T-helper 2 cell treated with Interferon-gamma antibody and Interleukin-4, amounts not matched to agents 5 μg/mL and 100 μg/mL, for 36 hours (primary cell): ENCODE measurements at regions not wholly inside any gene's neighbourhood (a gene's known extent, or its start where the extent isn't known, plus 50 kb on each side); places are given as distances from the start of the nearest gene placed in this dataset.

Experiments used
- DNase-seq: peaks from one replicate; pipeline ENCODE4 v3.0.0; 2021; ENCODE audit warnings: low spot score
- H3K27ac Mint-ChIP-seq: one replicate; pipeline ENCODE4 v1.8.0; 2021; ENCODE audit warnings: mild to moderate bottlenecking, mixed read lengths
- H3K27me3 Mint-ChIP-seq: one replicate; pipeline ENCODE4 v1.8.0; 2021; ENCODE audit warnings: low read depth, mixed read lengths
- H3K36me3 Mint-ChIP-seq: one replicate; pipeline ENCODE4 v1.8.0; 2021; ENCODE audit warnings: low read depth, mixed read lengths
- H3K4me1 Mint-ChIP-seq: one replicate; pipeline ENCODE4 v1.8.0; 2021; ENCODE audit warnings: low read depth, mixed read lengths
- H3K4me3 Mint-ChIP-seq: one replicate; pipeline ENCODE4 v1.8.0; 2022; ENCODE audit warnings: mild to moderate bottlenecking, moderate library complexity, mixed read lengths
- H3K9me3 Mint-ChIP-seq: one replicate; pipeline ENCODE4 v1.8.0; 2021; ENCODE audit warnings: mixed read lengths

DNA sequence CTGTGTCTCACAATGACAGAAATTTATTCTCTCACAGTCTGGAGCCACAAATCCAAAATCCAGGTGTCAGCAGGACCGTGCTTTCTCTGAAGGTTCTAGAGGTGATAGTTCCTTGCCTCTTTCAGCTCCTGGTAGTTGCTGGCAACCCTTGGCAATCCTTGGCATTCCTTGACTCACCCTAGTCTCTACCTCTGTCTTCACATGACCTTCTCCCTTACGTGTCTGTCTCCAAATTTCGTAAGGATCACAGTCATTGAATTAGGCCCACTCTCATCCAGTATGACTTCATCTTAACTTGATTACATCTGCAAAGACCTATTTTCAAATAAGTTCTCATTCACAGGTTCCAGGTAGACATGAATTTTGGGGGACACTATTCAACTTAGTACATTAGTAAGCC lies 143.1 kb downstream of the CEP57L1 start:
- Mint-ChIP-seq H3K27me3 (peaks cover 2% of the 10 kb centered on the region), H3K4me3 (no peak overlapping the region), H3K27ac (no peak overlapping the region), H3K9me3 (peaks cover 7% of the 10 kb centered on the region), H3K4me1 (peaks cover 27% of the 10 kb centered on the region), H3K36me3 (peaks cover 6% of the 10 kb centered on the region)
- no peak for DNase-seq

DNA sequence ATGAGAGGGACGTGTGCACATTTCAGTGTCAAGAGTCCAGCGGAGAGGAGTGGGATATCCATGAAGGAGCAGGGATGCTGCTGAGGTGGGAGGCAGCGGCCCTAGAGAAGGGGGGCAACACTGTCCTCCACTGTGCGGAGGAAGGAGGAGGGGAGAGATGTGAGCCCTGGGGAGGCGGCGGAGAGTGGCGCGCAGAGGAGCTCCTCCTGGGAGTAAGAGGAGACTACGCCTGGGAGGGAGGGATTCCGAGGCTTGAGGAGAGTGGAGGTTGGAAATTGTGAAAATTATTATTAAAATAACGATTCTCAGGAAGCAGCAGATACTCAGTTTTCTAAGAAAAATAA lies 142.7 kb downstream of the CEP57L1 start:
- peaks cover 6% of the 10 kb centered on the region for H3K36me3 Mint-ChIP-seq
- H3K27ac Mint-ChIP-seq, result peak overlapping the region; percentile 90
- DNase-seq, result no peak
- H3K9me3 Mint-ChIP-seq, result peaks cover 7% of the 10 kb centered on the region
- peaks cover 25% of the 10 kb centered on the region for H3K4me1 Mint-ChIP-seq
- H3K4me3 Mint-ChIP-seq, result no peak overlapping the region
- H3K27me3 Mint-ChIP-seq, result peaks cover 2% of the 10 kb centered on the region

DNA sequence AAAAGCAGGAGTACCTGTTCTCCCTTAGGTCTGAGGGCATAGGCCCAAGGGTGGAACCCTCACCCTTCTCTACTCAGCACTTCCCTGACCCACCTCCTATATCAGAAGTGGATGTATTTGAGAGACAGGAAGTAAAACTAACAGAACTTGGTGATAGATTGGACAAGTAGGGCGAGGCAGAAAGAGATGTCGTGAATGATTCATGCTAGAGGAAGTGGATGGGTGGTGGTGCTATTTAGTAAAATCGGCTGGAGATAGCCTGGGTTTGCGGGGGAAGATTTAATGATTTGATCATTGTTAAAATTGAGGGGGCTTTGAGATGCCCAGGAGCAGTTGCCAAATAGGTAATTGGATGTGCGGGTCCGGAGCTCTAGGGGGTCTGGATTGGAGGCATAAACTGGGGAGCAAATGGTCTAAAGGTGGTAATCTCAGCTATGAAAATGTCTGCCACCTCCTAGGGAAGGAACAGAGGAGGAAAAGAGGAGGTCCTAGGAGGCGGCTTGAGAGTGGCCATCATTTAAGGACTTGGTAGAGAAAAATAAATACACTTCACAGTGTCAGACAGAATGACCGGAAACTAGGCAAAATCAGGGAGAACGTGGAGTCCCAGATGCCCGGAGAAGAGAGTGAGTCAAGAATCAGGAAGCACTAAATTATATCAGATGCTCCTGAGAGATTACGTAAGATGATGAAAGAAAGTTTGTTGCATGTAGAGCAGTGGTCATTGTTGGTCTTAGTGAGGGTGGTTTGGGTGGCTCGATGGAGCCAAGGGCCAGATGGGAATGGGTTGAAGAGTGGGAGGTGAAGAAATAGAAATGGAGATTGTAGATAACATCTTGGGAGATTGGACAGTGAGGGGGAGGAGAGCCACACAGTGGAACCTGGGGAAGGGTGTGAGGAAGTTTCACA lies 142.0 kb downstream of the CEP57L1 start:
- H3K27ac Mint-ChIP-seq, result peak overlapping the region; percentile 90
- H3K36me3 Mint-ChIP-seq, result peaks cover 6% of the 10 kb centered on the region
- peak overlapping the region; percentile 47 for H3K4me3 Mint-ChIP-seq
- H3K9me3 Mint-ChIP-seq, result peaks cover 7% of the 10 kb centered on the region
- no peaks in the 10 kb centered on the region for H3K27me3 Mint-ChIP-seq
- peaks cover 25% of the 10 kb centered on the region for H3K4me1 Mint-ChIP-seq
- peak; percentile 10 for DNase-seq

DNA sequence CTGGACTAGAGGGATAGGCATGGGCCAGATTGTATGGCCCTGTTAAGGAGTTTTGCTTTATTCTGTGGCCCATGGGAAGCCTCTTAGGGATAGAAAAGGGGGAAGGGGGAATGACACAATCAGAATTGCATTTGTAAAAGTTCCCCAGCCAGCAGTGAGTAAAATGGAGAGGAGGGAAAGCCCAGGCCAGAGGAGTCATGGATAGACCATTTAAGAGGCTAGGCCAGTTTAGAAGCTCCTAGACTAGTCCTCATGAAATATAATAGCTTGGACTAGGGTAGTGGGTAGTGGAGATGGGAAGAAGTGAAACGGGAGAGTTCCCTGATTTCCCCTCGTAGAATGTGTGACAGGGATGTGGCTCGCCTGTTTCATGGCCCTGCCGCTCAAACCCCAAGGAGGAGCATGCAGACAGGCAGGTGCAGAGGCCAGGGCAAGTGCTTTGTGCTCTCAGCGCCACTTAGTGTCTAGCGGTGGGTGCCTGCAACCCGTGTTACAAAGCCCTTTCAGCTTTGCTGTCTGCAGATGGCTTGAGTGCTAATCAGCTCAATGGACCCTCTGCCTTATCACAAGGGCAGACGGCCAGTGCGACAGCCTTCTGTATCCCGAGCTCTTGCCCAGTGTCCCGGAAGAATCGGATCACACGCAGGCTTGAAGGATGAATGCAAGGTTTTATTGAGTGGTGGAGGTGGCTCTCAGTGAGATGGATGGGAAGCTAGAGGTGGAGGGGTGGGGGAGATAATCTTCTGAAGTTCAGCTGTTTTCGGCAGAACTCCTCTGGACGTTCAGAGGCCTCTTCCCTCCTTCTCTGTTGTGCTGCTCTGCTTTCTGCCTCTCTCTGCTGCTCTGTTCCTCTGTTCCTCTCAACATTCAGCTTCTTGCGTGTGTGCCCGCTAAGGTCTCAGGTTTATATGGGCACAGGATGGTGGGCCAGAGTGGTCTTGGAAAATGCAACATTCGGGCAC lies 141.1 kb downstream of the CEP57L1 start:
- H3K27me3 Mint-ChIP-seq, result no peaks in the 10 kb centered on the region

DNA sequence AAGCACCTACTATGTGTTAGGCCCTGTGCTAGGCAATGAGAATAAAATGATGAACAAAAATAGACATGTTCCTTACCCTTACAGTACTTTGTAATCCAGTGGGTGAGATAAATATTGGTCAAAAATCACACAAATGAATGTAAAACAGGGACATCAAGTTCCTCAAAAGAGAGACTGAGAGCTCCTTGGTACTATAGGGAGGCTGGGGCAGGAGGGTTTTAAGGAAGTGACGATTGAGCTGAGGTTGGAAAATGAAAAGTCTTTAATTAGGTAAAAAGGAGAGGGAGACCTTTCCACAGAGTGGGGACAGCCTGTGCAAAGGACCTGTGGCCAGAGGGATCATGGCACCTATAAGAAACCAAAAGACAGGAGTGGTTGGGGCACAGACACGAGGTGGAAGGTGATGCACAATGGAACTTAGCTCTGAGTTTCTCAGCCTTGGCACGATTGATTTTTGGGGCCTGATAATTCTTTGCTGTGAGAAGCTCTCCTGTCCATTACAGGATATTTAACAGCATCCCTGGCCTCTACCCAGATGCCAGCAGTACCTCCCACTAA lies 140.3 kb downstream of the CEP57L1 start:
- no peak overlapping the region for H3K4me3 Mint-ChIP-seq
- H3K4me1 Mint-ChIP-seq, result peaks cover 25% of the 10 kb centered on the region
- H3K36me3 Mint-ChIP-seq, result peaks cover 6% of the 10 kb centered on the region
- DNase-seq, result no peak
- peak overlapping the region; percentile 75 for H3K27ac Mint-ChIP-seq
- H3K27me3 Mint-ChIP-seq, result no peaks in the 10 kb centered on the region
- peaks cover 7% of the 10 kb centered on the region for H3K9me3 Mint-ChIP-seq

More for the DNA sequence above, 141.1 kb downstream of the CEP57L1 start:
- Mint-ChIP-seq H3K36me3 (peaks cover 6% of the 10 kb centered on the region), H3K27ac (peak overlapping the region; percentile 90), H3K4me3 (peak overlapping the region; percentile 47), H3K9me3 (peaks cover 7% of the 10 kb centered on the region), H3K4me1 (peaks cover 25% of the 10 kb centered on the region)
- peak; percentile 30 for DNase-seq

DNA sequence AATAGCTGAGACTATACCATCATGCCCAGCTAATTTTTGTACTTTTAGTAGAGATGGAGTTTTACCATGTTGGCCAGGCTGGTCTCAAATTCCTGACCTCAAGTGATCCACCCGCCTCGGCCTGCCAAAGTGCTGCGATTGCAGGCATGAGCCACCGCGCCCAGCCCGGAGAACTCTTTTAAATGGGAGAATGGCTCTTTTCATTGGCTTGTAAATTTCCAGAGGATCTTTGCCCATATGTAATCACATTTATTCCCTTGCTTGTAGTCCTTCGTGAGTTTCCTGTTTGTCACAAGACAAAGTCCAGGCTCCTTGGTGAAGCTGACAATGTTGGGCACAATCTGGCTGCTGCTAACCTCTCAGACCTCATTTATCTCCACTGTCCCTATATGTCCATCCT lies 135.1 kb downstream of the CEP57L1 start:
- H3K9me3 Mint-ChIP-seq, result no peaks in the 10 kb centered on the region

DNA sequence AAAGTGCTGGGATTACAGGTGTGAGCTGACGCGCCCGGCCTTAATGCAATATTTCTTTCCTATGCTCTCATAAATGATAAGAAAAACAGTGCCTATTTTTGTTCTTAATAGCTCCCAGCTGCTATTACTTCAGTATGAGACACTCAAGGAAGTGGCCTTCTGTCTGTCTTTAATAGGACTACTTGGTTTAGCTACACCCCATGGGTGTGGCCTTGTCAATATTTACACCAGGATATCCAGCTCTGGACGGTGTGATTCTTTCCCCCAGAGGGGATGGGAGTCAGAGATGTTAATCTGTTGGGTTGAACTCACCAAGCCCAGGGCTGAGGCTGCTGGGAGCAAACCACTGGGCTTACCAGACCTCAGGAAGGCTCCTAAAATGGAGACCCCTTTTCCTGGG lies 134.2 kb downstream of the CEP57L1 start:
- no peak for DNase-seq
- no peaks in the 10 kb centered on the region for H3K9me3 Mint-ChIP-seq
- H3K36me3 Mint-ChIP-seq, result no peaks in the 10 kb centered on the region
- H3K27me3 Mint-ChIP-seq, result peaks cover 5% of the 10 kb centered on the region
- no peak overlapping the region for H3K27ac Mint-ChIP-seq
- H3K4me3 Mint-ChIP-seq, result no peak overlapping the region
- peaks cover 7% of the 10 kb centered on the region for H3K4me1 Mint-ChIP-seq

More for the DNA sequence above, 135.1 kb downstream of the CEP57L1 start:
- H3K36me3 Mint-ChIP-seq, result no peaks in the 10 kb centered on the region
- peaks cover 5% of the 10 kb centered on the region for H3K27me3 Mint-ChIP-seq
- H3K4me3 Mint-ChIP-seq, result no peak overlapping the region
- no peak overlapping the region for H3K27ac Mint-ChIP-seq
- H3K4me1 Mint-ChIP-seq, result no peaks in the 10 kb centered on the region
- no peak for DNase-seq

DNA sequence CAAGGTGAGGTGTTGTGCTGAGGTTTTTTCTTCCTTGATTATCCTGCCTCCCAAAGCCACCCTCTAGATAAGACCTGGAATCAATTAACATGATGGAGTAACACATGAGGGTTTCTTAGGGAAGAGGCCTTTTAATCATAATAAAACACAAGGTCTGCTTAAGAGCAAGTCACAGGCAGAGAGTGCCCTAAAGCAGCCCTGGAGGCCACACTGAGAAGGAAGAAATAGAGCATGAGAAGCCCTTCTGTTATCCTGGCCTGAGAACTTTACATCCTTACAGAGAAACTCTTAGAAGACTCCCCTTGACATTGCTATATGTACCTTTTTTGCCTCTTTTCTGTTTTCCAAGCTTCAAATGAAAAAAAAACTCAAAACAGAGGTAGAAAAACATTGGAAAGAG lies 132.3 kb downstream of the CEP57L1 start:
- Mint-ChIP-seq H3K27ac (no peak overlapping the region), H3K4me3 (no peak overlapping the region), H3K27me3 (peaks cover 5% of the 10 kb centered on the region), H3K4me1 (peaks cover 14% of the 10 kb centered on the region), H3K36me3 (no peaks in the 10 kb centered on the region), H3K9me3 (no peaks in the 10 kb centered on the region)
- DNase-seq, result no peak

DNA sequence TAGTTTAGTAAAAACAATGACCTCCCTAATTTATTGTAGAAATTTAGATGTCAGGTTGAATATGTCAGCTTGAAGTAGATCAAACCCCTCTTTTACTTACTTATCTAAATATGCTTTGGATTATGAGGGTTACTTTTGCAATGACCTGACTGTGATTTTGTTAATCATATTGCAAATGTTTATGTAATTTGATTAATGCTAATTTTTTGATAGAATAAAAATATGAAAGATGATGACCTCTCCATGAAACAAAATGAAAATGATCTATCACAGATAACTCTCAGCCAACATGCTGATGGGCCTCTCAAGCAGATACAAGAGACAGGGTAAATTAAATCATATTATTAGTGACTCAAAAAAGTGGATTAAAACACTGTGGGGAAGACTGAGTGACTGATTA lies 131.0 kb downstream of the CEP57L1 start:
- H3K36me3 Mint-ChIP-seq, result no peaks in the 10 kb centered on the region
- H3K27ac Mint-ChIP-seq, result no peak overlapping the region
- H3K27me3 Mint-ChIP-seq, result peaks cover 5% of the 10 kb centered on the region
- peaks cover 20% of the 10 kb centered on the region for H3K4me1 Mint-ChIP-seq
- H3K4me3 Mint-ChIP-seq, result no peak overlapping the region
- DNase-seq, result no peak
- H3K9me3 Mint-ChIP-seq, result no peaks in the 10 kb centered on the region

DNA sequence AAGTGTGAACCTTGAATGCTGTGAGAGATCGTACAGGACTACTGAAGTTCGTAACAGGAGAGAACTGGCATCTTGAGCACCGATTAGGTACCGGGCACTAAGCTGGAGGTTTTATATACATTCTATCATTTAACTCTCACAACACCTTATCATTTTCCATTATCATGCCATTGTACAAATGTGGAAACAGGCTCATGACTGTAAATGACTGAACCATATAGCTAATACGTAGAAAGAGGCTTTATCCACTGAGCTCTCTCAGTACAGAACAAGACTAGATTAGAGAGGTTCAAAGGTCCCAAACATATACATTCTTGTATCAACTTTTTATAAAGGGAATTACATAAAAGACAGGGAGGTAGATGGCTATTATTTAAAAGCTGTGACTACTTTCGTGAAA lies 130.6 kb downstream of the CEP57L1 start:
- DNase-seq, result no peak
- no peaks in the 10 kb centered on the region for H3K9me3 Mint-ChIP-seq
- peaks cover 5% of the 10 kb centered on the region for H3K27me3 Mint-ChIP-seq
- no peaks in the 10 kb centered on the region for H3K36me3 Mint-ChIP-seq
- no peak overlapping the region for H3K4me3 Mint-ChIP-seq
- H3K4me1 Mint-ChIP-seq, result peaks cover 22% of the 10 kb centered on the region
- H3K27ac Mint-ChIP-seq, result no peak overlapping the region

DNA sequence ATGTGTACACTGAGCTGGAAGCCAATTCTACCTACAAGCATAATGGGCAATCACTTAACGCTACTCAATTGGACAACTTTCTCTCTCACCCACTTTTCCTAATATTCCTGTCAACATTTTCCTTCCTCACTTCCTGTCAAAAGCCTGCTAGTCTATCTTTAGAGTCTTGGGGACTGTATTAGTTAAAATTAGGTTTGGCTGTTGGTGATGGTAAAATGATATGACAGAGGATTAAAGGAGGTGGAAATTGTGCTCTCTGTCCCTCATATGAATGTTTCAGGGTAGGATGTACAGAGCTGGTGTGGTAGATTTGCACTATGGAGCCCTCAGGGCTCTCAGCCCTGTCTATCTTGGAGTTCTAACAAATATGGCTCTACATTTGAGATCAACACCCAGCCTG lies 129.7 kb downstream of the CEP57L1 start:
- no peaks in the 10 kb centered on the region for H3K9me3 Mint-ChIP-seq
- H3K4me1 Mint-ChIP-seq, result peaks cover 31% of the 10 kb centered on the region

DNA sequence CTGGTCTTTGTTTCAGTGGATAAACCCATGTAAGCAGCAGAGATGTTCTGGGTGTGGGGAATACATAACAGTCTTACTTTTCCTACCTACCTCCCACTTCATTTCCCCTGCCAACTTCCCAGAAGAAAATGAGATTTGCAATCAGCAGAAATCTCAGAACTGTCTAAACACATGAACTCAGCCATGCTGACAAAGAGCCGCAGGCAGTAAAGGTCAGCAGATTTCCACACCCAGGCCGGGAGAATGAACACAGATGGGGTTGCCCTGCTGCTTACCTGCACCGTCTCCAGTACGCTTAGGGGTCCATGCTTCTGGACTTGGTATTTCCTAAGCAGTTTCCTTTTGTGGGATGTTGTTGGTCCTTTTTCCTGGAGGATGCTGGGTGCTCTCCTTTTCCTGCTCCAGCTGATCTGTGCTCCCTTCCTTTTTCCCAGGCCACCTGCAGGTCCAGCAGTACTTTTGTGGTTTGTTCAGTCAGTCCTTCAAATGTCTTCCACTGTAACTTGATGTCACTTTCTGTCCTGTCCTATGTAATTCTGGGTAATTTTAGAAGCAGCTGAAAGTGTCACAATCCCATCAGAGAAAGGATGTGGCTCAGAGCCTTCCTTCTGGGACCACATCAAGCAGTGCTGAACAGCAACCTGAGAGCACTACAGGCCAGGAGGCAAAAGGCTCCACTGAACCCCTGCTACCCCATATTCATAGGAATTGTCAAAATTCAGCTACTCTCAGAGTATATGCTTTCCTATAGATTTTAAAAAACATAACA lies 129.0 kb downstream of the CEP57L1 start:
- no peaks in the 10 kb centered on the region for H3K36me3 Mint-ChIP-seq
- H3K9me3 Mint-ChIP-seq, result no peaks in the 10 kb centered on the region
- H3K4me1 Mint-ChIP-seq, result peaks cover 31% of the 10 kb centered on the region
- no peak for DNase-seq
- H3K4me3 Mint-ChIP-seq, result no peak overlapping the region
- no peak overlapping the region for H3K27ac Mint-ChIP-seq
- peaks cover 5% of the 10 kb centered on the region for H3K27me3 Mint-ChIP-seq

More for the DNA sequence above, 129.7 kb downstream of the CEP57L1 start:
- H3K27ac Mint-ChIP-seq, result no peak overlapping the region
- DNase-seq, result no peak
- peaks cover 5% of the 10 kb centered on the region for H3K27me3 Mint-ChIP-seq
- H3K36me3 Mint-ChIP-seq, result no peaks in the 10 kb centered on the region
- H3K4me3 Mint-ChIP-seq, result no peak overlapping the region

DNA sequence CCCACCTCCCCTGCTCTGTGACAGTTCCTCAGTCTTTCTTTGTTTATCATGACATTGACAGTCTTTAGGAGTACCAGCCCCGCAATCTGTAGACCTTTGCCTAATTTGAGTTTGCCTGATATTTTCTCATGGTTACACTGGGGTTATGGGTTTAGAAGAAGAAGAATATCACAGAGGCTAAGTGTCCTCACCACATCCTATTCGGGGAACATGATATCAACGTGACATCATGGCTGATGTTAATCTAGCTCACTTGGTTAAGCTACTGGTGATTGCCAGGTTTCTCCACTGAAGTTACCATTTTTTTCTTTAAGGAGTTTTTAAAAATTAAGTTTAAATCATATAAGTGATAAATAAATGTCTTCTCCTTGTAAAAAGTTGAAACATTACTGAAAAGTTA lies 127.5 kb downstream of the CEP57L1 start:
- H3K4me3 Mint-ChIP-seq, result peak overlapping the region; percentile 8
- no peaks in the 10 kb centered on the region for H3K9me3 Mint-ChIP-seq
- H3K27ac Mint-ChIP-seq, result peak overlapping the region; percentile 37
- DNase-seq, result no peak
- H3K36me3 Mint-ChIP-seq, result no peaks in the 10 kb centered on the region
- H3K27me3 Mint-ChIP-seq, result peaks cover 14% of the 10 kb centered on the region
- peaks cover 31% of the 10 kb centered on the region for H3K4me1 Mint-ChIP-seq
